ENCODE measurements at regions not wholly inside any gene's neighbourhood (a gene's known extent, or its start where the extent isn't known, plus 50 kb on each side); places are given as distances from the start of the nearest gene placed in this dataset.

- TF ChIP-seq EZH2 (conservative IDR thresholded peaks at IDR 0.05; ENCODE audit: low read depth, low read length) (no peak), PATZ1 (CRISPR knock-in tag; IDR thresholded peaks at IDR 0.05) (no peak), NFIC (IDR thresholded peaks at IDR 0.05; ENCODE audit: low read length) (no peak), GABPB1 (CRISPR knock-in tag; IDR thresholded peaks at IDR 0.05) (no peak)
- TF ChIP-seq, protein P1, sequence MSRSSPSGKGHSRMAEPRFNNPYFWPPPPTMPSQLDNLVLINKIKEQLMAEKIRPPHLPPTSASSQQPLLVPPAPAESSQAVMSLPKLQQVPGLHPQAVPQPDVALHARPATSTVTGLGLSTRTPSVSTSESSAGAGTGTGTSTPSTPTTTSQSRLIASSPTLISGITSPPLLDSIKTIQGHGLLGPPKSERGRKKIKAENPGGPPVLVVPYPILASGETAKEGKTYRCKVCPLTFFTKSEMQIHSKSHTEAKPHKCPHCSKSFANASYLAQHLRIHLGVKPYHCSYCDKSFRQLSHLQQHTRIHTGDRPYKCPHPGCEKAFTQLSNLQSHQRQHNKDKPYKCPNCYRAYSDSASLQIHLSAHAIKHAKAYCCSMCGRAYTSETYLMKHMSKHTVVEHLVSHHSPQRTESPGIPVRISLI (CRISPR knock-in tag; IDR thresholded peaks at IDR 0.05; ENCODE audit: borderline replicate concordance): no peak
Observed at GRCh38 chr6:104566411-104566810, 293.3 kb downstream of the HACE1 start.

Data from HepG2 (cell line).